ENCODE measurements at regions not wholly inside any gene's neighbourhood (a gene's known extent, or its start where the extent isn't known, plus 50 kb on each side); places are given as distances from the start of the nearest gene placed in this dataset.

- TF ChIP-seq CTCF (conservative IDR thresholded peaks at IDR 0.05 in 1 of 2, IDR thresholded peaks at IDR 0.05 in 1 of 2; ENCODE audit: low read depth in 1 of 2, low read length in 2 of 2) (no peak), EZH2 (IDR thresholded peaks at IDR 0.05; ENCODE audit: low read length, missing control alignments) (no peak)
Measured at GRCh38 chr6:23873161-23873560, 252.9 kb upstream of the NRSN1 start.
